Astrocyte (in vitro differentiated cells and primary cell): ENCODE measurements at regions not wholly inside any gene's neighbourhood (a gene's known extent, or its start where the extent isn't known, plus 50 kb on each side); places are given as distances from the start of the nearest gene placed in this dataset.
A peak's percentile ranks its signal among the peaks of the same experiment; 100 is the strongest.

ENCODE experiments used
- DNase-seq: peaks from one replicate; pipeline ENCODE4 v3.0.0-alpha.2; 2010; ENCODE audit warnings: low read depth
- FAIRE-seq: peaks from 2 replicates; lab custom pipeline; 2011; peaks lifted over from hg19 to GRCh38; lab: Jason Lieb, UNC
- H2AFZ ChIP-seq: 2 replicates; pipeline ENCODE4 v1.6.0; 2012; ENCODE audit warnings: low read depth, low read length, inconsistent platforms
- H3K27ac ChIP-seq: 2 replicates; pipeline ENCODE4 v1.5.1; 2011; ENCODE audit warnings: low read depth, low read length, inconsistent platforms
- H3K27me3 ChIP-seq: 2 replicates; pipeline ENCODE4 v1.6.0; 2011; ENCODE audit warnings: low read length, inconsistent platforms; ENCODE audit not compliant: insufficient read depth
- H3K36me3 ChIP-seq: 2 replicates; pipeline ENCODE4 v1.5.1; 2011; ENCODE audit warnings: low read length, inconsistent platforms; ENCODE audit not compliant: insufficient read depth
- H3K4me1 ChIP-seq: 2 replicates; pipeline ENCODE4 v1.5.1; 2011; ENCODE audit warnings: low read length, inconsistent platforms; ENCODE audit not compliant: insufficient read depth
- H3K4me2 ChIP-seq: 2 replicates; pipeline ENCODE4 v1.6.0; 2012; ENCODE audit warnings: low read length, inconsistent platforms
- H3K4me3 ChIP-seq: 2 replicates; pipeline ENCODE4 v1.5.1; 2011; ENCODE audit warnings: low read depth, mild to moderate bottlenecking, low read length, inconsistent platforms; ENCODE audit not compliant: insufficient read depth
- H3K79me2 ChIP-seq: 2 replicates; pipeline ENCODE4 v1.6.0; 2012; ENCODE audit warnings: mild to moderate bottlenecking, low read length, inconsistent platforms; ENCODE audit not compliant: insufficient read depth
- H3K9ac ChIP-seq: 2 replicates; pipeline ENCODE4 v1.6.0; 2012; ENCODE audit warnings: mild to moderate bottlenecking, low read length, inconsistent platforms
- H3K9me3 ChIP-seq: 2 replicates; pipeline ENCODE4 v1.5.1; 2012; ENCODE audit warnings: low read depth, mild to moderate bottlenecking, low read length, inconsistent platforms; ENCODE audit not compliant: insufficient read depth
- H4K20me1 ChIP-seq: 2 replicates; pipeline ENCODE4 v1.6.0; 2012; ENCODE audit warnings: low read length, inconsistent platforms; ENCODE audit not compliant: insufficient read depth
- H3K27ac Mint-ChIP-seq: one replicate; pipeline ENCODE4 v1.8.0; 2021; ENCODE audit warnings: mild to moderate bottlenecking, mixed read lengths; ENCODE audit not compliant: unreplicated experiment
- H3K27me3 Mint-ChIP-seq: one replicate; pipeline ENCODE4 v1.8.0; 2021; ENCODE audit warnings: low read depth, mixed read lengths; ENCODE audit not compliant: unreplicated experiment
- H3K36me3 Mint-ChIP-seq: one replicate; pipeline ENCODE4 v1.8.0; 2021; ENCODE audit warnings: low read depth, mixed read lengths; ENCODE audit not compliant: unreplicated experiment
- H3K4me1 Mint-ChIP-seq: one replicate; pipeline ENCODE4 v1.8.0; 2021; ENCODE audit warnings: low read depth, mixed read lengths; ENCODE audit not compliant: unreplicated experiment
- H3K4me3 Mint-ChIP-seq: one replicate; pipeline ENCODE4 v1.8.0; 2021; ENCODE audit warnings: mild to moderate bottlenecking, moderate library complexity, mixed read lengths; ENCODE audit not compliant: unreplicated experiment
- H3K9me3 Mint-ChIP-seq: one replicate; pipeline ENCODE4 v1.8.0; 2021; ENCODE audit warnings: mild to moderate bottlenecking, mixed read lengths; ENCODE audit not compliant: unreplicated experiment
- EZH2 ChIP-seq: IDR thresholded peaks from 2 replicates; pipeline ENCODE4 v1.6.1; 2012; ENCODE audit warnings: mild to moderate bottlenecking, low read length, inconsistent platforms; ENCODE audit not compliant: insufficient read depth
- TF ChIP-seq, protein P1 (sequence below): IDR thresholded peaks from 2 replicates; pipeline ENCODE4 v1.5.1; 2011; ENCODE audit warnings: low read depth, mild to moderate bottlenecking, inconsistent platforms, low read length, moderate library complexity; ENCODE audit not compliant: insufficient read depth

DNA sequence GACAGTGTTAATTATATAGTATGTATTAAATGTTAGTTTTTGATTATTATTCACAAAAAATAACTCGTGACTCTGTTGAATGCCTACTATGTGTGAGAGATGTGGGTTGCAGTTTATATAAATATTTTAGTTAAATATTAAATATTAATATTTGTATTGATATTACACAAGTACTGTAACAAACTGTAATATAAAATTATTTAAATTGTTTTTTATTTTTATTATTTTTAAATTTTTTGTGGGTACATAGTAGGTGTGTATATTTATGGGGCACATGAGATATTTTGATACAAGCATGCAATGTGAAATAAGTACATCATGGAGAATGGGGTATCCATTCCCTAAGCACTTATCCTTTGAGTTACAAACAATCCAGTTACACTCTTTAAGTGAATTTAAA is 196.1 kb upstream of the ZNF717 start:
- H3K27ac Mint-ChIP-seq, result no peak overlapping the region
- FAIRE-seq (no peak), DNase-seq (no peak)
- H3K4me1 Mint-ChIP-seq, result peaks cover 21% of the 10 kb centered on the region
- H3K27me3 Mint-ChIP-seq, result no peaks in the 10 kb centered on the region
- H3K9me3 Mint-ChIP-seq, result no peaks in the 10 kb centered on the region
- Histone ChIP-seq H3K27ac (no peak overlapping the region), H4K20me1 (no peaks in the 10 kb centered on the region), H2AFZ (no peak overlapping the region), H3K9ac (no peak overlapping the region), H3K4me3 (no peak overlapping the region), H3K9me3 (no peaks in the 10 kb centered on the region), H3K36me3 (no peaks in the 10 kb centered on the region), H3K4me2 (no peak overlapping the region), H3K79me2 (no peaks in the 10 kb centered on the region), H3K4me1 (no peaks in the 10 kb centered on the region), H3K27me3 (no peaks in the 10 kb centered on the region)
- H3K36me3 Mint-ChIP-seq, result no peaks in the 10 kb centered on the region
- no peak overlapping the region for H3K4me3 Mint-ChIP-seq
- no peak for TF ChIP-seq EZH2

DNA sequence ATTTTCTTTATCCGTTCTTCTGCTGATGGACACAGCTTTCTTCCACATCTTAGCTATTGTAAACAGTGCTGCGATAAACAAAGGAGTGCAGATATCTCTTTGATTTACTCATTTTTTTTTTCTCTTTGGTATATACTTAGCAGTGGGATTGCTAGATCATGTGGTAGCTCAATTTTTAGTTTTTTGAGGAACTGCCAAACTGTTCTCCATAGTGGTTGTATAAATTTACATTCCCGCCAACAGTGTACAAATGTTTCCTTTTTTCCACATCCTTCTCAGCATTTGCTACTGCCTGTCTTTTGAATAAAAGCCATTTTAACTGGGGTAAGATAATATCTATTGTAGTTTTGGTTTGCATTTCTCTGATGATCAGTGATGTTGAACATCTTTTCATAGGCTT is 196.8 kb upstream of the ZNF717 start:
- no peak overlapping the region for H3K4me3 Mint-ChIP-seq
- Histone ChIP-seq H3K36me3 (no peaks in the 10 kb centered on the region), H3K4me3 (no peak overlapping the region), H3K79me2 (no peaks in the 10 kb centered on the region), H2AFZ (no peak overlapping the region), H3K9ac (no peak overlapping the region), H3K27ac (no peak overlapping the region), H4K20me1 (no peaks in the 10 kb centered on the region), H3K9me3 (no peaks in the 10 kb centered on the region), H3K27me3 (no peaks in the 10 kb centered on the region), H3K4me2 (no peak overlapping the region), H3K4me1 (no peaks in the 10 kb centered on the region)
- no peak overlapping the region for H3K27ac Mint-ChIP-seq
- no peak for TF ChIP-seq EZH2
- TF ChIP-seq, protein P1, sequence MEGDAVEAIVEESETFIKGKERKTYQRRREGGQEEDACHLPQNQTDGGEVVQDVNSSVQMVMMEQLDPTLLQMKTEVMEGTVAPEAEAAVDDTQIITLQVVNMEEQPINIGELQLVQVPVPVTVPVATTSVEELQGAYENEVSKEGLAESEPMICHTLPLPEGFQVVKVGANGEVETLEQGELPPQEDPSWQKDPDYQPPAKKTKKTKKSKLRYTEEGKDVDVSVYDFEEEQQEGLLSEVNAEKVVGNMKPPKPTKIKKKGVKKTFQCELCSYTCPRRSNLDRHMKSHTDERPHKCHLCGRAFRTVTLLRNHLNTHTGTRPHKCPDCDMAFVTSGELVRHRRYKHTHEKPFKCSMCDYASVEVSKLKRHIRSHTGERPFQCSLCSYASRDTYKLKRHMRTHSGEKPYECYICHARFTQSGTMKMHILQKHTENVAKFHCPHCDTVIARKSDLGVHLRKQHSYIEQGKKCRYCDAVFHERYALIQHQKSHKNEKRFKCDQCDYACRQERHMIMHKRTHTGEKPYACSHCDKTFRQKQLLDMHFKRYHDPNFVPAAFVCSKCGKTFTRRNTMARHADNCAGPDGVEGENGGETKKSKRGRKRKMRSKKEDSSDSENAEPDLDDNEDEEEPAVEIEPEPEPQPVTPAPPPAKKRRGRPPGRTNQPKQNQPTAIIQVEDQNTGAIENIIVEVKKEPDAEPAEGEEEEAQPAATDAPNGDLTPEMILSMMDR, result no peak
- peaks cover 21% of the 10 kb centered on the region for H3K4me1 Mint-ChIP-seq
- DNase-seq (no peak), FAIRE-seq (no peak)
- no peaks in the 10 kb centered on the region for H3K9me3 Mint-ChIP-seq
- H3K27me3 Mint-ChIP-seq, result no peaks in the 10 kb centered on the region
- no peaks in the 10 kb centered on the region for H3K36me3 Mint-ChIP-seq

DNA sequence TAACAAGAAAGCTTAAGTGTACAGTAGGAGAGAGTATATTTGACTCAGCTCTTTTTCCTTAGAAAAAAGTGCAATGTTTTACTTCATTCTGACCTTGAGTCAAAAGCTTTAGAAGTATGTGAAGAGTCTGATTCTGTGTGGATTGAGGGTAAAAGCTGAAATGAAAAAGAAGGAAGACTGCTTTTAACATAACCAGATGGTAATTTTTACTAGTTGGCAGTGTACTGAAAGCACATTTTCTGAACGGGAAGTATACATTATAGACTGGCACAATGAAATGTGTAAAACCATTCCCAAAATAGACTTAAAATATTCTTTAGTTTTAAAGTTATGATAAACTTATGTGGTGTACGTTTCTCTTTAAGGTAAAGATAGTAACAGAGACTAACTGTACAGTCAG is 197.8 kb upstream of the ZNF717 start:
- Histone ChIP-seq H3K4me3 (no peak overlapping the region), H3K79me2 (no peaks in the 10 kb centered on the region), H3K27ac (no peak overlapping the region), H4K20me1 (no peaks in the 10 kb centered on the region), H3K4me1 (no peaks in the 10 kb centered on the region), H3K9ac (no peak overlapping the region), H3K27me3 (no peaks in the 10 kb centered on the region), H3K36me3 (no peaks in the 10 kb centered on the region), H2AFZ (no peak overlapping the region), H3K4me2 (no peak overlapping the region), H3K9me3 (no peaks in the 10 kb centered on the region)
- no peaks in the 10 kb centered on the region for H3K27me3 Mint-ChIP-seq
- TF ChIP-seq, protein P1, result no peak
- no peak for TF ChIP-seq EZH2
- H3K27ac Mint-ChIP-seq, result peak overlapping the region; percentile 84
- peaks cover 21% of the 10 kb centered on the region for H3K4me1 Mint-ChIP-seq
- DNase-seq (no peak), FAIRE-seq (no peak)
- no peaks in the 10 kb centered on the region for H3K9me3 Mint-ChIP-seq
- H3K36me3 Mint-ChIP-seq, result no peaks in the 10 kb centered on the region
- no peak overlapping the region for H3K4me3 Mint-ChIP-seq
